ENCODE measurements at regions not wholly inside any gene's neighbourhood (a gene's known extent, or its start where the extent isn't known, plus 50 kb on each side); places are given as distances from the start of the nearest gene placed in this dataset.

DNA sequence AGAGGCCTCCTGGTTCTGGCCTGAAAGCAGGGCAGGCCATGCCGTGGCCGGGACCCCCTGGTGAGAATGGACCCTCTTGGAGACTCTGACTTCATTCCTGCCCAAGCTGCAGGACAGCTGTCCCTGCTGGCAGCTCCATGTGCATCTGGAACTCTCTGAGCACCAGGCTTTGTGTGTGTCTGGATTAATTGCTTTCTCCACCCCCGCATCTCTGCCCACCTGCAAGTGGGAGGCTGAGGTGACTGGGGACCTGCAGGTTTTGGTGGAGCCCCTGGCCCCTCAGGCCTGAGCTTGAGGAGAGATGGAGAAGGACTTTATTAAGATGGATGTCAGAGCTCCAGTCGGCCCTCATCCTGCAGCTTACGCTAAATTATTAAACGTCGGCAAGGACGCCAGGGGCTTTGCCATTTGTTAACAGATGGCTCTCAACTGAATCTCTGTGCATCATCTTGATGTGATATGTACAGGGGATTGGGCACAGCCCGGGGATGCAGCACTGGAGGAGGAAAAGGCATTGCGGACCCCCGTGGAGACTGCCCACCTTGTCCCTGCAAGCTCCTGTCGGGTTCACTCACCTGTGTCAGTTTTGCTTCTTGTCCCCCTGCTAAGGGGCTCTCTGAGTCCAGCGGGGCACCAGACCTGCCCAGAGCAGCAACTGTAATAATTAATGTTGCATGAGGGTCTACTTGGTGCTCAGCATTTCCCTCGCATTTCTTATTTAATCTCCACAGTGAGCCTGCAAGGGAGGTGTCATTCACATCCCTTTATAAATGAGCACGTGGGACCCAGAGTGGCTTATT lies 154.1 kb upstream of the RPL38 start:
- no peak for DNase-seq (ENCODE audit: low spot score)

- no peak for DNase-seq (ENCODE audit: low spot score)
These were observed 153.5 kb upstream of the RPL38 start for GRCh38 chr17:74049967-74050458.

- DNase-seq (ENCODE audit: low spot score): no peak
These were observed 152.1 kb upstream of the RPL38 start for GRCh38 chr17:74051348-74051747.

- no peak for DNase-seq (ENCODE audit: low spot score)
These were observed 150.3 kb upstream of the RPL38 start for GRCh38 chr17:74052993-74053711.

DNA sequence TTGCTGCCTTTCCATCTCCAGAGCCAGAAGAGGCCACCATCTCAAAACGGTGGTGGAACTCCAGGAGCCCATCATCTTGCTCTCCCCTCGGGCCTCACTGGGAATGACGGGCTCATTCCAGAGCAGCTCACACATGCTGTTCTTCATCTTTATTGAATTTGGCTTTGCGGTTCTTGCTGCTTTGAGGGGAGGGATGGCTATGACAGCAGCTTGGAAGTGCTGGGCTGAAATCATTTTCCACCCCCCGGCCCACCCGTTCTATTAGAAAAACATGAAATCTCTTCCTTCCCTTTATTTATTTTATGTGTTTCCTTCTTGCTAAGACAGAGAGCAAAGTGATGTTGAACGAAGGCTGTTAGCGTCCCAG lies 149.8 kb upstream of the RPL38 start:
- DNase-seq (ENCODE audit: low spot score): no peak

GRCh38 chr17:74054249-74054648 lies 149.2 kb upstream of the RPL38 start:
- DNase-seq (ENCODE audit: low spot score): no peak

DNA sequence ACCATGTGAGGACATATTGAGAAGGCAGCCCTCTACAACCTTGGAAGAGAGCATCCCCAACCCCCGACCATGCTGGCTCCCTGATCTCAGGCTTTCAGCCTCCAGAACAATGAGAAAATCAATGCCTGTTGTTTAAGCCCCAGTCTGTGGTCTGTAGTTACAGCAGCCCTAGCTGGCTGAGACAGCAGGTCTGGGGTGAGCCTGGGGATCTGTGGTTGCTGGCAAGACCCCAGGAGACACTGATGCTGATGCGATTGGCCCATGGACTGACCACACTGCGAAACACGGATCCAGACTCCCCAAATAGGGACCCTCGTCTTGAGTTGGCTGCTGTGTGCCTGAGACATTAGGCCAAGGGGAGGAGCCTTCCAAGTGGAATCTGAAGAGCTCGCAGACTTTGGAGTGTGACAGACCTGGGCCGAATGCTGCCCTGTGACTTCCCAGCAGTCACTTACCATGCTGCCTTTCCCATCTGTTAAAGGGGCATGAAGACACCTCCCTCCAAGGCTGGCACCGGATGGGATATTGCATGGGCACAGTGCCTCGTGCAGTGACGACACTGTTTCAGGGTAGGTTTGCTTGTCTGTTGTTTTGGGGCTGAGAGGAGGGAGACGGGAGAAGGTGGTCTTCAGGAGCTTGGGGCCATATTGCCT lies 147.8 kb upstream of the RPL38 start:
- no peak for DNase-seq (ENCODE audit: low spot score)

DNA sequence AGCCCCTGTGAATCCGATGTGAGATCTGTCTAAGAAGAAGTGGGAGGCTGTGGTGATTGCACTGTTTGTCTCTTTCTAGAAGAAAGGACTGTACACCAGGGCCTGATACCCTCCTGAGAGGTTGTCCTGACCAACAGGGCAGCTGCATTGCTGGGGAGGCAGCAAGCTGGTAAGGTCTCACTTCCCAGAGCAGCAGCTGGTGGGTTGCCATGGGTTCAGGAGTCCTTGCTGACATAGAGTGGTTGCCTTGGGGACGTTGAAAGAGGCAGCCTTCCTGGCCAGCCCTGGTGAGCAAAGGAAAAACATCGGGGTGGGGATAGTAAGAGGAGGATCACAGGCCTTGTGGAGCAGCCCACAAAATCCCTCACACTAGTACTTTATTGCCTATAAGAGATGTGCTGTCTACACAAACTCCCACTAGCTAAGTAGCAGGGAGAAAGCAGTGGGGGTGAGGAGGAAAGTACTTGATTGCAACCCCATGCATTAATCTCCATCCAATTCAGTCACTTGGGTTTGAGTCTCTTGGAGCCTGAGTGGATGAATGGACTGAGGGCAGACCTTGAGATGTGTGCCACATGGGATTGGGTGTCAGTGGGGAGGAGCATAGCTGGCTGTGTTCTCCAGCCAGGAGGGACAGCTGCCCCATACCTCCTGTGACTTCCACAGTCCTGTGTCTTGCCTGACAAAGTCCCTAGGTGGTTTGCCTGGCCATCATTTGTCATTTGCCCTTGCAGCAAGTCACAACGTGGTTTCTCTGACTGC lies 143.8 kb upstream of the RPL38 start:
- DNase-seq (ENCODE audit: low spot score): no peak

GRCh38 chr17:74061758-74062157 lies 141.7 kb upstream of the RPL38 start:
- no peak for DNase-seq (ENCODE audit: low spot score)

DNA sequence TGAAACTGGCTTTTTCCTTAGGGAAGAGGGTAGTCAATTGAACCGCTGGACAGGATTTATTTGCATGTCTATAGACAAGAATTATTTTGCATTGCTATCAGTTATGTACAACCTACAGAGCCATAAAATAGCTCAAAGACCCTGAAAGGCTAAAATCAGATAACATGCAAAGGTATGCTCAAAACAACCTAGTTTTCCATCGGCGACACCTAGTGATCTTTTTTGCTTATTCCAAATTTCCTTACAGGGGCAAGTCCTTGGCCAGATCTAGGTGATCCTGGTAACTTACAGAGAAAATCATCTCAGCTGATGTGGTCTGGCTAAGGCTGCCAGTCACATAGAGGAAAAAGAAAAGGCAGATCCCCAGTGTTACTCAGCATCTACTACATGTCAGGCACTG lies 141.2 kb upstream of the RPL38 start:
- DNase-seq (ENCODE audit: low spot score): no peak

DNA sequence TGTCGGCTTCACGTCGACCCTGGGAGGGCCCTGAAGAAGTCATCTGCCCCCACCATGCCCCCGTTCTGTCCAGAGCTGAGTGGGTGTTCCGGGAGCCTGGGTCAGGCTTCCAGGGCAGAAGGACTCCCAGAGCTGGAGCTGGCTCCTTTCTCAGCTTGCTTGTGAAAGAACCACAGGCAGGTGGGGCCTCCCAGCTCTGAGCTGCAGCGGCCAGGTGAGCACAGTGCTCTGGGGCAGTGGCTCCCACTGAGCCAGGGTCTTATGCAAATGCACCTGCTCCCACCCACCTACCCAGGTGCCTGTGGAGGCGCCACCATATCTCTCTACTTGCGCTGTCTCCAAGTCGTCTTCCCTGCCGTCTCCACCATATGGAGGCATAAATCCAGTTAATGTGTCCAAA lies 140.0 kb upstream of the RPL38 start:
- DNase-seq (ENCODE audit: low spot score): no peak

GRCh38 chr17:74070374-74070773 lies 133.1 kb upstream of the RPL38 start:
- DNase-seq (ENCODE audit: low spot score): no peak

DNA sequence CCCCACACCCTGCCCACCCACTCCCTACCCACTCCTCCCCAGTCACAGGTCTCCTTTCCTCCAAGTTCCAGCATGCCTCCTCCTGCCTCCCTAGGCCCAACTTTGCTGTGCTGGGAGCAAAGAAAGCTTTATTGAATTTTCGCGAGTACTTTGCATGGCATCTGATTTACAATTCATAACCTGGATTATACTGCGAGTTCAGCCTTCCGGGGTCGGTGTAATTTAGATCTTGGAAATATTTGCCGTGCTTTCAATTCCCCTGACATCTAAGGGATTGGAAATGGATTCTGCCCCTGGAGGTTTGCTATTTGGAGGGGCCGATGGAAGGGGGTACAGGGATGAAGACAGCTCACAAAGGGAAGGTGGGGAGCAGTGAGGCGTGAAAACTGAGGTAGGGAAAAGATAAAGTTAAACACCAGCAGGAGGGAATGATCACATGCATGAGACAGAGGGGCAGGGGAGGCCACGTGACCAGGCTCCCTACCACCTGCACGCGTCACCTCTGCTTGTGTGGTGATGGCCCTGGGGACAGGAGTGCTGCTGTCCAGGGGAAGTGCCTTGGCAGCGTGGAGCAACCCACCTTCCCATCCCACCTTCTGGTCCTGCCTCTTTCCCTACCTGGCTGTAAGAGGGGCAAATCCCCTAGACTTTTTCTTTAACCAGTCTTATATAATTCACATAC lies 132.3 kb upstream of the RPL38 start:
- no peak for DNase-seq (ENCODE audit: low spot score)

- DNase-seq (ENCODE audit: low spot score): no peak
These were observed 131.1 kb upstream of the RPL38 start for GRCh38 chr17:74072340-74072739.

DNA sequence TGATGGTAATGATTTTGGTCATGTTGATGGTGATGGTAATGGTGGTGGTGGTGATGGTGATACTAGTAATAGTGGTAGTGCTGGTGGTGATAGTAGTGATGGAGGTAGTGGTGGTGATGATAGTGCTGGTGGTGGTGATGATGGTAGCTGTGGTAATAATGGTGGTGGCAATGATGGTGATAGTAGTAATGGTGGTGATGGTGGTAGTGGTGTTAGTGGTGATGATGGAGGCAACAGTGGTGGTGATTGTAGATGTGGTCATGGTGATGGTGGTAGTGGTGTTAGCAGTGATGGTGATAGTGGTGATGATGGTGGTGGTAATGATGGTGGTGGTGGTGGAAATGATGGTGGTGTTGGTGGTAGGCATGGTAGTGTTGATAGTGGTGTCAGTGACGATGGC lies 127.0 kb upstream of the RPL38 start:
- no peak for DNase-seq (ENCODE audit: low spot score)

- DNase-seq (ENCODE audit: low spot score): no peak
These were observed 126.2 kb upstream of the RPL38 start for GRCh38 chr17:74077231-74077630.

- no peak for DNase-seq (ENCODE audit: low spot score)
These were observed 125.0 kb upstream of the RPL38 start for GRCh38 chr17:74078363-74078941.

- no peak for DNase-seq (ENCODE audit: low spot score)
These were observed 123.8 kb upstream of the RPL38 start for GRCh38 chr17:74079537-74080300.

DNA sequence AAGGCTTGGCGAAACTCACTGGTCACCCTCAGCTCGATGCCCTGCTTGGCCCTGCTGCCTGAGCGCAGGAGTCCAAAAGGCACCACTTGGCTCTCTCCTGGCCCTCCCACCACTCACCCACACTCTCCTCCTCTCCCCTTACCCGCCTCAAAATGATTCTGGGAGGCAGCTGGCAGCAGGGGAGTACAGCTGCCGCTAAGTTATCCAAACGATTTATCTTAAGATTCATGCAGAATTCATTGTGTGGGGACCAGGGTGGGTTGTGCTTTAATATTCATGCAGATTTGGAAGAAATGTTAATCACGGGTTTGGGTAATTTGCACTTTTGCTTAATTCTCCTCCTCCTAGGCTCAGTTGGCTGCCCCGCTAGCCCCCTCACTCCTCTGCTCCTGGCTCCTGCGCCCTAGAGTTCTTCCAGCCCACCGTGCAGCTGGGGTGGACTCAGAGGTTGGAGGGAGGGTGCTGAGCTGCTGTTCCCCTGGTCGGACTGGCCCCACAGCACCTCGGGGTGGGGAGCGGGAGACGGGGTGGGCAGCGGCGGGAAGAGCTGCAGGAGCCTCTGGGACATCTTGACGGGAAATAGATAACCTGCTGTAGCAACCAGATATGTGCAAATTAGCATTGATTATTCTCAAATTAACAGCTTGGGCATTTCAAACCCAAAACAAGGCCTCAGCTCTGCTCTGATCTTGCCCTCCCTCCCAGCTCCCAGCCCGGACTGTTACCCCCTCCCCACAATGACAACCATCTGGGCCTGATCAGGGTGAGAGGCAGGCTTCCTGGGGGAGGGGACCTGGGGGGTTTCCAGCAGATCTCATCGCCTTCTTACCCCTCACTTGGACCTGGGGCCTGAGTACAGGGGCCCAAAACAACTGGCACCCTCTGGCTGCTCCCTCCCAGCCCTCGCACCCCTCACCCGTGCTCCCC lies 122.6 kb upstream of the RPL38 start:
- DNase-seq (ENCODE audit: low spot score): no peak
